ENCODE measurements at regions not wholly inside any gene's neighbourhood (a gene's known extent, or its start where the extent isn't known, plus 50 kb on each side); places are given as distances from the start of the nearest gene placed in this dataset.

GRCh38 chr14:61953602-61954001 is 191.4 kb downstream of the SNAPC1 start:
- DNase-seq = no peak

DNA sequence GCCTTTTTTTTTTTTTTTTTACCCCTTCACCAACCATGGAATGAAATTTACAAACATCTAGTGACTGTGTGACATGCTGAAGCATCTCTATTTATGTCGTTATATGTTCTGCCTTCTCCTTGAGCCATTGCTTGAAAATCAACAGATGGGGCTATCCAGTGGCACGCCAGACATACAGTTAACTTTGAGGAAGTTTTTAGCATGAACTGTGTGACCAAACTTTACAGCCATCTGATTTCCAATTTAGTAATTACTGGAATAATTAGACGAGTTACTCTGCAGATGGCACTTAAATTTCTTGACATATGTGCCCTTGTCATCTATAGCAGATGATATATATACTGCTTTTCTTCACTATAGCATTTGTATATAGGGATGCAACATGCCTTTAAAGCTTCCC is 192.1 kb downstream of the SNAPC1 start:
- DNase-seq = no peak

DNA sequence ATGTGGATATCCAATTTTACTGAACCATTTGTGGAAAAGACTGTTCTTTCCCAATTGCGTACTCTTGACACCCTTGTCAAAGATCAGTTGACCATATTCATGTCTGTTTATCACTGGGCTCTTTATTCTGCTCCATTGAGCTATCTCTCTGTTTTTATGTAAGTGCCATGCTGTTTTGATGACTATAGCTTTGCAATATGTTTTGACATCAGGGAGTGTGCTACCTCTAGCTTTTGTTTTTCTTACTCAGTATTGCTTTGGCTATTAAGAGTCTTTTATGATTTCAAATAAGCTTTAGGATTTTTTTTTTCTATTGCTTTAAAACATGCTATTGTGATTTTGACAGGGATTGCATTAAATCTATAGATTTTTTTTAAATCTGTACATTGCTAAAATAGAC is 194.3 kb downstream of the SNAPC1 start:
- DNase-seq = no peak

GRCh38 chr14:61959348-61959747 is 197.1 kb downstream of the SNAPC1 start:
- DNase-seq = no peak

DNA sequence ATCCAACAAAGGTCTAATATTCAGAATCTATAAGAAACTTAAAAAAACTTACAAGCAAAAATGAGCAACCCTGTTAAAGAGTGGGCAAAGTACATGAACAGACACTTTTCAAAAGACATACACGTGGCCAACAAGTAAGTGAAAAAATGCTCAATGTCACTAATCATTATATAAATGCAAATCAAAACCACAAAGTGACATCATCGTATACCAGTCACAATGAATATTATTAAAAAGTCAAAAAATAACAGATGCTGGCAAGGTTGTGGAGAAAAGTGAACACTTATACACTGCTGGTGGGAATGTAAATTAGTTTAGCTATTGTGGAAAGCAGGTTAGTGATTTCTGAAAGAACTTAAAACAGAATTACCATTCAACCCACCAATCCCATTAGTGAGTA is 199.1 kb downstream of the SNAPC1 start:
- no peak for DNase-seq

GRCh38 chr14:61963926-61964325 is 201.7 kb downstream of the SNAPC1 start:
- DNase-seq = no peak

- no peak for DNase-seq
These were observed 203.0 kb downstream of the SNAPC1 start for GRCh38 chr14:61965030-61965745.

- DNase-seq = no peak
These were observed 206.0 kb downstream of the SNAPC1 start for GRCh38 chr14:61968207-61968606.

DNA sequence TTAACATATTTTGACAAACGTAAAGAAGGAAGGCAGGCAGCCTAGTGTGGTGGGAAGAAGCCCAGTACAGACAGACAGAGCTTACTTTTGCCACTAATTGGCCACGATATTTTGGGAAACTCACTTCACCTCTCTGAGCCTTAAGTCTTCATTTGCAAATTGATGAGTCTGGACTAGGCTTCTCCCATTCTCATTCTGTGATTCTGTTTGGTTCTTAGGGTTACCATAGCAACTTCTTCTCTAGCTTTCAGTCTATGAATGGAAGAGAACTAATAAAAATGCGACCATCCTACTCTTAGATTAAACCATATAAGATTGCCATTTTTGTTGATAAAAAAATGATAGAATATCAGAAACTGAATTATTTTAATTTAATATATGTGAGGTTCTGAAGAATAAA is 210.5 kb downstream of the SNAPC1 start:
- DNase-seq = no peak

DNA sequence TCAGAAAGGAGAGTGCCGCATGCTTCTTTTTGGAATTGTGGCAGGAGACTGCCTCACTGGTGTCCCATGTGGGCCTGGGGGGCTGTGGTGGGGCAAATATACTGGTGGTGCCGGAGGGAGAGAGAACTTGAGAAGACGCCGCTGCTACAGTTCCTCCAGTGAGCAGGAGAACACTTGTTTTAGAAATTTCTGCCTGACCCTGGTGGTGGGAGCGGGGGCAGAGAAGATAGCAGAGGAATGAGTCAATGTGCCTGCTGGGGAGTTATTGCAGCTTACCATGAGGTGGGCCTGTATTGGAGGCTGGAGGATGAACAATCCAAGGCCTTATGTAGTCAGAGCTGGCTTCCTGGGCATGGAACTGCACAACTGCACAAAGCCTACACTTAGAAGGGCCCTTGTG is 211.8 kb downstream of the SNAPC1 start:
- DNase-seq = no peak

GRCh38 chr14:61977217-61977616 is 215.0 kb downstream of the SNAPC1 start:
- no peak for DNase-seq

GRCh38 chr14:61988240-61988639 is 226.0 kb downstream of the SNAPC1 start:
- no peak for DNase-seq

- DNase-seq = no peak
These were observed 229.9 kb downstream of the SNAPC1 start for GRCh38 chr14:61992139-61992538.

DNA sequence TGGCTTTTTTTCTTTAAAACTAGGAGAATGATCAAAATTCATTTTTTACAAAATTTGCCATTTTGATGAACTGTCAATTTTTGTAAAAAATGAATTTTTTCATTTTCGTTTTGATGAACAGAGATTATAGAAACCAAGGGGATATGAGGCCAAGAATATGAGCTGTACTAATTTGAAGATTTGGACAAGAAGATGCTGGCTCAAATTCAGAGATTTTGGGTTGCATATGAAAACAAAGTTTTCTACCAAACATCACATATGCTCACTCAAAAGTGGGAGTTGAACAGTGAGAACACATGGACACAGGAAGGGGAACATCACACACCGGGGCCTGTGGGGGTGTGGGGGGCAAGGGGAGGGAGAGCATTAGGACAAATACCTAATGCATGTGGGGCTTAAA is 230.7 kb downstream of the SNAPC1 start:
- no peak for DNase-seq

- DNase-seq = no peak
These were observed 232.4 kb downstream of the SNAPC1 start for GRCh38 chr14:61994589-61994988.

- DNase-seq = no peak
These were observed 234.5 kb downstream of the SNAPC1 start for GRCh38 chr14:61996753-61997152.

GRCh38 chr14:61997161-61997560 is 234.9 kb downstream of the SNAPC1 start:
- DNase-seq = no peak

DNA sequence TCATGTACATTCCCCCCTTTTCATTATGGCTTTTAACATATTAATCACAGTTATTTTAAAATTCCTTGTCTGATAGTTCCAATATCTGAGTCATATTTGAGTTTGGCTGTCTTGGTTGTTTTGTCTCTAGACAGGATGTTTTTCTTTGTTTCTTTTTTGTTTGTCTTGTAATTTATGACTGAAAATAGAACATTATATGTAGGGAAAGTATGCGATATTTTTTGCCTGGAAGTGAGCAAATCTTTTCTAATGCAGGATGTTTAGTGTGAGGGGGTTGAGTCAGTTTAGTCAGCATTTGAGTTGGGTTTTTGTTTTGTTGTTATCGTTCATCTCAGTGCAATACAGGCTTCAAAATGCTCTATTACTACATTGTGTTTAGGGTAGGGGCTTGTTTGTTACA is 239.7 kb downstream of the SNAPC1 start:
- no peak for DNase-seq

DNA sequence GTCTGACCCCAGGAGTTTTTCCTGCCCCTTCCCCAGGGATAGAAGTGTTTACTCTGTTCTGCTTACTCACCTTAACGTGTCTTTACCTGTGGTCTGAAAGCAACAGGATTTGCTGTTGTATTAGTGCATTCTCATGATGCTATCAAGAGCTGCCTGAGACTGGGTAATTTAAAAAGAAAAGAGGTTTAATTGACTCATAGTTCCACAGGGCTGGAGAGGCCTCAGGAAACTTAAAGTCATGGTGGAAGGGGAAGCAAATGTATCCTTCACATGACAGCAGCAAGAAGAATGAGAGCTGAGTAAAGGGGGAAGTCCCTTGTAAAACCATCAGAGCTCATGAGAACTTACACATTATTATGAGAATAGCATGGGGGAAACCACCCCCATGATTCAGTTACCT is 240.4 kb downstream of the SNAPC1 start:
- DNase-seq = no peak

GRCh38 chr14:62003701-62004100 is 241.5 kb downstream of the SNAPC1 start:
- DNase-seq = no peak

- DNase-seq = no peak
These were observed 244.0 kb downstream of the SNAPC1 start for GRCh38 chr14:62006116-62006731.

- DNase-seq = no peak
These were observed 253.0 kb downstream of the SNAPC1 start for GRCh38 chr14:62015243-62015642.

DNA sequence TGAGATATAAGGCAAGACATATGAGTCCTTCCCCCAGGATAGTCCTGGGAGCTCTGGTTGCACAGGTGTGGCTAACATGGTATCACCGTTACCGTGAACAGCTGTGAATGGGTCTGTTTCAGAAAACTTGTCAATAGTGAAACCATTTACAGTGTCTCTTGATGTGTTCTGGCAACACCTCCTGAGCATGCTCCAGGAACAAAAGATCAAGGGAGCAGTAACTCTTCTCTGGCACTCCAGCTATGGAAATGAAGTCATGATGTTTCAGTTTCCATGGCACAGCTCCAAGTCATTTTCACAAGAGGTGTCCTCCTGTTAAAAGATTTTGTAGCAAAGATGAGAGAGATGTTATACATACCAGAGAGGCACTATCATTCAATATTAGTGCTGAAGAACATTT is 253.7 kb downstream of the SNAPC1 start:
- DNase-seq = no peak

DNA sequence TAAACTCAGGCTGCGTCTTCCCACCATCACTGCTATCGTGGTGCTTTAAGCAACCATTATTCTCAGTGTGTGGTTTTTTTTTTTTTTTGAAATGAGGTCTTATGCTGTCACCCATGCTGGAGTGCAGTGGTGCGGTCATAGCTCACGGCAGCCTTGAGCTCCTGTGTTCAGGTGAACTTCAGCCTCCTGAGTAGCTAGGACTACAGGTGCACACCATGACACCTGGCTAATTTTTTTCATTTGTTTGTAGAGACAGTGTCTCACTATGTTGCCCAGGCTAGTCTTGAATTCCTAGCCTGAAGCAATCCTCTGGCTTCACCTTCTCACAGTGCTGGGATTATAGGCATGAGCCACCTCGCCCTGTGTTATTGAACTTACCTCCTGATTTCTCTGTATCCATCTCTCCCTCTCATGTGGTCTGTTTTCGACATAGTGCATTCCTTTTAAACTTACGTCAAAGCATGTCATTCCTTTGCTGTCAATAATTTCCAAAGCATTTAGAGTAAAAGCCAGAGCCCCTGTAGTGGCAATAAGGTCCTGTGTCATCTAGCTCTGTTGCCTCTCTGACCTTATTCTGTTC is 255.5 kb downstream of the SNAPC1 start:
- no peak for DNase-seq

DNA sequence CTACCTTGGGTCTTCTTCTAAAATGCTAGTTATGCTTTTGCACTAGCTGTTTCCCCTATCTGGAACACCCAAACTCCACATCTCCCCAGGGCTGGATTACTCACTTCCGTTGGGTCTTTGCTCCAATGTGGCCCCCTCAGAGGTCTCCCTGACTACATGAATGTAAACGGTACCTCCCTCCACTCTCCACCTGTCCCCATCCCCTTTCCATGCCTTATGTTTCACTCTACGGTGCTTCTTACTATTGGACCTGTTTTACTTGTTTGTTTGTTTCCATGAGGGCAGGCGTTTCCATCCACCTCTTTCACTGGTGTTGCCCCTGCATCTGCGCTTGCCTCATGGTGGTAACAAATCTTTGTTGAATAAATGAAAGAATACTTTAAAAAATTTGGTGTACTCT is 256.4 kb downstream of the SNAPC1 start:
- no peak for DNase-seq
